ENCODE measurements at regions not wholly inside any gene's neighbourhood (a gene's known extent, or its start where the extent isn't known, plus 50 kb on each side); places are given as distances from the start of the nearest gene placed in this dataset.

GRCh38 chr1:2944705-2945104 lies 76.6 kb upstream of the ACTRT2 start:
- Histone ChIP-seq H3K23me2 (ENCODE audit: low read depth, low read length) (peaks cover 2% of the 10 kb centered on the region; the same call in 1 of the 2 replicates), H4K20me1 (replicated peaks in 1 of 2; ENCODE audit: control insufficient read depth in 1 of 2, insufficient read depth in 2 of 2, low read length in 2 of 2) (peaks cover 0 to 2% of the 10 kb centered on the region in 2 experiments), H3K79me1 (ENCODE audit: low read depth, low read length) (no peaks in the 10 kb centered on the region), H3K4me3 (ENCODE audit: extremely low read depth in 1 of 4, insufficient read depth in 2 of 4, low read depth in 3 of 4, low read length in 4 of 4) (no peak overlapping the region), H3K4me2 (ENCODE audit: insufficient read depth in 1 of 2, low read depth in 2 of 2, low read length in 2 of 2) (no peak overlapping the region), H3K27me3 (replicated peaks in 1 of 4; ENCODE audit: control insufficient read depth in 3 of 4, extremely low read depth in 1 of 4, insufficient read depth in 3 of 4, low read length in 3 of 4) (no peaks in the 10 kb centered on the region; a peak in 1 of 7 replicates), H3K14ac (ENCODE audit: insufficient read length) (no peak overlapping the region), H3K79me2 (ENCODE audit: control insufficient read depth in 1 of 2, insufficient read depth in 2 of 2, low read length in 2 of 2) (peaks cover 0 to 3% of the 10 kb centered on the region in 2 experiments; a peak in 1 of 4 replicates), H3K4me1 (replicated peaks in 1 of 4; ENCODE audit: control insufficient read depth in 3 of 4, insufficient read depth in 4 of 4, low read length in 3 of 4) (no peaks in the 10 kb centered on the region), H3K18ac (ENCODE audit: extremely low read depth, low read length) (no peak overlapping the region), H2AFZ (ENCODE audit: low read length) (no peak overlapping the region), H4K8ac (ENCODE audit: extremely low read depth, insufficient read depth, low read length) (no peak overlapping the region), H3K9ac (replicated peaks in 1 of 4; ENCODE audit: extremely low read depth in 1 of 4, low read depth in 3 of 4, low read length in 3 of 4) (no peak overlapping the region), H3K27ac (ENCODE audit: low read depth, low read length) (no peak overlapping the region), H2AK5ac (ENCODE audit: low read depth, low read length) (no peak overlapping the region; the same call in 1 of the 2 replicates), H2BK12ac (ENCODE audit: low read depth, low read length) (no peak overlapping the region), H3K9me3 (ENCODE audit: insufficient read depth in 2 of 2, low read depth in 1 of 2, low read length in 1 of 2) (peaks cover 83 to 93% of the 10 kb centered on the region in 2 experiments), H4K91ac (replicated peaks; ENCODE audit: insufficient read length, low read length) (no peak overlapping the region), H4K5ac (ENCODE audit: insufficient read length, low read depth, low read length) (no peak overlapping the region), H2BK20ac (ENCODE audit: low read length) (no peak overlapping the region), H2BK5ac (ENCODE audit: low read depth, low read length) (no peak overlapping the region; the same call in 1 of the 2 replicates), H2BK120ac (replicated peaks; ENCODE audit: low read depth, low read length) (no peak overlapping the region), H2BK15ac (ENCODE audit: low read length) (no peak overlapping the region), H3K4ac (replicated peaks; ENCODE audit: insufficient read length, low read depth, low read length) (no peak overlapping the region), H3K56ac (replicated peaks; ENCODE audit: insufficient read length, low read depth, low read length) (no peak overlapping the region), H3K23ac (ENCODE audit: insufficient read length) (no peak overlapping the region), H3K36me3 (ENCODE audit: control insufficient read depth in 2 of 4, insufficient read depth in 4 of 4, low read length in 3 of 4) (no peaks in the 10 kb centered on the region; a peak in 2 of 8 replicates)
- no peak for DNase-seq (ENCODE audit: low read depth in 1 of 2, low spot score in 2 of 2)
- 91% methylated on average over 4 of the region's 4 CpGs; no CpG with 5 or more reads in 1 of the 2 experiments for WGBS, 2 experiments (ENCODE audit: extremely low coverage in 1 of 2, insufficient coverage in 1 of 2, insufficient read length in 1 of 2, insufficient replicate concordance in 2 of 2, low coverage in 1 of 2, low lambda C conversion rate in 2 of 2, missing lambda C conversion rate in 1 of 2)
- CTCF ChIA-PET (ENCODE audit: partially characterized antibody): no interaction called here
- no peak for TF ChIP-seq JUND (IDR thresholded peaks at IDR 0.05; ENCODE audit: low read length)
- TF ChIP-seq POLR2A (IDR thresholded peaks at IDR 0.05; ENCODE audit: control extremely low read depth in 1 of 2, low read depth in 2 of 2, low read length in 2 of 2): no peak
- TF ChIP-seq SIRT6 (IDR thresholded peaks at IDR 0.05; ENCODE audit: low read length): no peak
- TF ChIP-seq ATF2 (IDR thresholded peaks at IDR 0.05; ENCODE audit: low read length): no peak
- TF ChIP-seq NRF1 (IDR thresholded peaks at IDR 0.05; ENCODE audit: low read depth, low read length): no peak
- TF ChIP-seq TEAD4 (IDR thresholded peaks at IDR 0.05; ENCODE audit: low read depth, low read length): no peak
- TF ChIP-seq SIN3A (conservative IDR thresholded peaks at IDR 0.05 in 1 of 2, IDR thresholded peaks at IDR 0.05 in 1 of 2; ENCODE audit: low read depth in 1 of 2, low read length in 2 of 2): no peak
- no peak for TF ChIP-seq SRF (IDR thresholded peaks at IDR 0.05; ENCODE audit: low read depth, low read length)
- POLR2A ChIA-PET (ENCODE audit: partially characterized antibody): no interaction called here
- FAIRE-seq: no peak
